ENCODE measurements at regions not wholly inside any gene's neighbourhood (a gene's known extent, or its start where the extent isn't known, plus 50 kb on each side); places are given as distances from the start of the nearest gene placed in this dataset.

DNA sequence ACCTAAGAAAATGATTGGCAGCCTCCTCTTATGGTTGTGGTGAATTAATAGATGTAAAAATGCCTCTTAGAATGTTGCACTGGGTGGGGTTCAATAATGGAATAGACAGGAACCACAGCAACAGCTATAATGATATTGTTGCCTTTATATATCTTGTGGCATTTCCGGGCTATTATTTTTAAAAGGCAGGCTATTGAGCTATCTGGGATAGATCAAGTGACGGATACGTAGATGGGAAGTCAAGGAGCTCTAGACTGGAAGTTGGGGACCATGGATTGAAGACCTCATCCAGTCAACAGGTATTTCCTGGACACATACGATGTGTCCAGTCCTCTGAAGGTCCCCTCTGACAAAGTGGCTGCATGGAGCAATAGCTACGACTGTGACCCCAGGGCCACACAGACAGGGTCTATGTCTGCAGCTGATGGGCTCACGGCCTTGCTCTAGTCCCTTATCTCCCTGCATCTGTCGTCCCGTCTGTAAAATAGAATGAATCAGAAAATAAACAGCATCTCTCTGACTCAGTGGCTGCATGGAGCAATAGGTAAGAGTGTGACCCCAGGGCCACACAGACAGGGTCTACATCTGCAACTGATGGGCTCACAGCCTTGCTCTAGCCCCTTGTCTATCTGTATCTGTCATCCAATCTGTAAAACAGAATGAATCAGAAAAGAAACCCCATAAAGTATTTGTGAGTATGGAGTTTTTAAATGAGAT is 117.7 kb upstream of the FOXF1 start:
- TF ChIP-seq NFIC (IDR thresholded peaks at IDR 0.05) = no peak
- no peak for TF ChIP-seq EP300 (IDR thresholded peaks at IDR 0.05; ENCODE audit: borderline replicate concordance)
- no peak for TF ChIP-seq TEAD4 (IDR thresholded peaks at IDR 0.05)
- no peak for TF ChIP-seq YY1 (IDR thresholded peaks at IDR 0.05; ENCODE audit: low read depth)
- TF ChIP-seq TAF1 (IDR thresholded peaks at IDR 0.05; ENCODE audit: low read depth) = no peak
- TF ChIP-seq CEBPB (IDR thresholded peaks at IDR 0.05) = no peak
- no peak for TF ChIP-seq TCF12 (IDR thresholded peaks at IDR 0.05; ENCODE audit: low read depth)
- TF ChIP-seq, protein P1, sequence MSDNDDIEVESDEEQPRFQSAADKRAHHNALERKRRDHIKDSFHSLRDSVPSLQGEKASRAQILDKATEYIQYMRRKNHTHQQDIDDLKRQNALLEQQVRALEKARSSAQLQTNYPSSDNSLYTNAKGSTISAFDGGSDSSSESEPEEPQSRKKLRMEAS (IDR thresholded peaks at IDR 0.05) = no peak
- TF ChIP-seq, protein P2, sequence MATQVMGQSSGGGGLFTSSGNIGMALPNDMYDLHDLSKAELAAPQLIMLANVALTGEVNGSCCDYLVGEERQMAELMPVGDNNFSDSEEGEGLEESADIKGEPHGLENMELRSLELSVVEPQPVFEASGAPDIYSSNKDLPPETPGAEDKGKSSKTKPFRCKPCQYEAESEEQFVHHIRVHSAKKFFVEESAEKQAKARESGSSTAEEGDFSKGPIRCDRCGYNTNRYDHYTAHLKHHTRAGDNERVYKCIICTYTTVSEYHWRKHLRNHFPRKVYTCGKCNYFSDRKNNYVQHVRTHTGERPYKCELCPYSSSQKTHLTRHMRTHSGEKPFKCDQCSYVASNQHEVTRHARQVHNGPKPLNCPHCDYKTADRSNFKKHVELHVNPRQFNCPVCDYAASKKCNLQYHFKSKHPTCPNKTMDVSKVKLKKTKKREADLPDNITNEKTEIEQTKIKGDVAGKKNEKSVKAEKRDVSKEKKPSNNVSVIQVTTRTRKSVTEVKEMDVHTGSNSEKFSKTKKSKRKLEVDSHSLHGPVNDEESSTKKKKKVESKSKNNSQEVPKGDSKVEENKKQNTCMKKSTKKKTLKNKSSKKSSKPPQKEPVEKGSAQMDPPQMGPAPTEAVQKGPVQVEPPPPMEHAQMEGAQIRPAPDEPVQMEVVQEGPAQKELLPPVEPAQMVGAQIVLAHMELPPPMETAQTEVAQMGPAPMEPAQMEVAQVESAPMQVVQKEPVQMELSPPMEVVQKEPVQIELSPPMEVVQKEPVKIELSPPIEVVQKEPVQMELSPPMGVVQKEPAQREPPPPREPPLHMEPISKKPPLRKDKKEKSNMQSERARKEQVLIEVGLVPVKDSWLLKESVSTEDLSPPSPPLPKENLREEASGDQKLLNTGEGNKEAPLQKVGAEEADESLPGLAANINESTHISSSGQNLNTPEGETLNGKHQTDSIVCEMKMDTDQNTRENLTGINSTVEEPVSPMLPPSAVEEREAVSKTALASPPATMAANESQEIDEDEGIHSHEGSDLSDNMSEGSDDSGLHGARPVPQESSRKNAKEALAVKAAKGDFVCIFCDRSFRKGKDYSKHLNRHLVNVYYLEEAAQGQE (IDR thresholded peaks at IDR 0.05; ENCODE audit: low read depth) = no peak
- TF ChIP-seq FOXM1 (IDR thresholded peaks at IDR 0.05; ENCODE audit: borderline replicate concordance, low read depth) = no peak

DNA sequence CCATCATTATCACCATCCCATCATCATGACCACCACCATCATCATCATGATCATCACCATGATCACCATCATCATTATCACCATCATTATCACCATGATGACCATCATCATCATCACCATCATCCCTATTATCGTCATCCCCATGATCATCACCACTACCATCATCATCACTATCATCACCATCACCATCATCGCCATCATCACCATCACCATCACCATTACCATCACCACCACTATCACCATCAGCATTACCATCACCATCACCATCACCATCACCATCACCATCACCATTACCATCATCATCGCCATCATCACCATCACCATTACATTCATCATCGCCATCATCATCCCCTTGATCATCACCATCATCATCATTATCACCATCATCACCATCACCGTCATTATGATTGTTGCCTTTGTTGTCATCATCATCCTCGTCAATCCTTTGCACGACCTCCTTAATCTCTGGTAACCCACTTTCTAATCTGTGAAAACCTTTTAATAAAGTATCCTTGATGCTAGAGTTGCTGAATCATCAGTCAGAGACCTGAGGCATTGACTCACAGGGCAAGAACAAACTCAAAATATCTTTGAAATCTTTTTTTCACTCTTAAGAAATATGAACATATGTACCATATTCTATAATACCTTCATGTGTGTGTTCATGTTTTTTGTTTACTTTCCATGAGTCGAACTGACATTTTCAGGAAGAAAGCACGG is 116.3 kb upstream of the FOXF1 start:
- TF ChIP-seq, protein P1 (IDR thresholded peaks at IDR 0.05) = no peak
- TF ChIP-seq NFIC (IDR thresholded peaks at IDR 0.05) (no peak), YY1 (IDR thresholded peaks at IDR 0.05; ENCODE audit: low read depth) (no peak), FOXM1 (IDR thresholded peaks at IDR 0.05; ENCODE audit: borderline replicate concordance, low read depth) (no peak), RAD21 (IDR thresholded peaks at IDR 0.05; ENCODE audit: low read depth) (no peak), EGR1 (IDR thresholded peaks at IDR 0.05) (no peak), CREB1 (IDR thresholded peaks at IDR 0.05; ENCODE audit: low read depth) (no peak)
- TF ChIP-seq, protein P2 (IDR thresholded peaks at IDR 0.05; ENCODE audit: low read depth) = no peak
- TF ChIP-seq, protein P3, sequence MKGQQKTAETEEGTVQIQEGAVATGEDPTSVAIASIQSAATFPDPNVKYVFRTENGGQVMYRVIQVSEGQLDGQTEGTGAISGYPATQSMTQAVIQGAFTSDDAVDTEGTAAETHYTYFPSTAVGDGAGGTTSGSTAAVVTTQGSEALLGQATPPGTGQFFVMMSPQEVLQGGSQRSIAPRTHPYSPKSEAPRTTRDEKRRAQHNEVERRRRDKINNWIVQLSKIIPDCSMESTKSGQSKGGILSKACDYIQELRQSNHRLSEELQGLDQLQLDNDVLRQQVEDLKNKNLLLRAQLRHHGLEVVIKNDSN (IDR thresholded peaks at IDR 0.05) = no peak

DNA sequence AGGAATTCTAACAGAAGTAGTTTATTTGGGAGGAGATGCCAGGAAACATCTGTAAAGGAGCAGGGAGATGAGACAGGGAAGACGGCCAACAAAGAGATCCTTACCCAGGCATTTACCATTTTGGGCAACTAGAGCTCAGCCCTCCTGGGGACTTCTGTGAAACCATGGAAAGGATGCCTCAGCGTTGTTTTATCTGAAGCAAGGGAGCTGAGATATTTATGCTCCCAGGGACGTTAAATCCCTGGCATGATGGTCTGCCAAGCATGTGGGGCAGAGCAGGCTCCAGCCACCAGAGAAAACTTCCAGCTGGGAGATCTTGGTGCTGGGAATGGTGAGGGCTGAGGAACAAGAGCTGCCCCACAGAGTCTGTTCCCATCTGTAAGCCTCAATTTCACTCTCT is 114.8 kb upstream of the FOXF1 start:
- TF ChIP-seq, protein P1 (IDR thresholded peaks at IDR 0.05) = no peak
- TF ChIP-seq YY1 (IDR thresholded peaks at IDR 0.05; ENCODE audit: low read depth) (no peak), ZBTB7A (IDR thresholded peaks at IDR 0.05; ENCODE audit: low read depth) (no peak), TAF1 (IDR thresholded peaks at IDR 0.05; ENCODE audit: low read depth) (no peak), CEBPB (IDR thresholded peaks at IDR 0.05) (no peak), EP300 (IDR thresholded peaks at IDR 0.05; ENCODE audit: borderline replicate concordance) (no peak)

DNA sequence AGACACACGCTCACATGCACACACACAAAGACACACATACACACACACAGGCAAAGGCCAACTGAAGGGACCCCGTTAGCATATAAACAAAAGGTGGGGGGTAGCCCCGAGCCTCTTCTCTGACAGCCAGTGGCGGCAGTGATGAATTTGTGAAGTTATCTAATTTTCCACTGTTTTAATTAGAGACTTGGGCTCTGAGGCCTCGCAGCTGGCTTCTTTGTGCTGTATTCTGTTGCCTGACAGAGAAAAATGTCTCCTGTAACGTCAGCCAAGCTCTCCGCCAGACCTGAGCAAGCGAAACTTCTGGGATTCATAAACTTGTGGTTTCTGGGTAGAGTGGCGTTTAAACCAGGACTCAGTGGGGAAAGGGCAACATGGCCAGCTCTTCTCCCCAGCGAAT is 113.9 kb upstream of the FOXF1 start:
- TF ChIP-seq CREB1 (IDR thresholded peaks at IDR 0.05; ENCODE audit: low read depth) (no peak), TAF1 (IDR thresholded peaks at IDR 0.05; ENCODE audit: low read depth) (no peak), TCF12 (IDR thresholded peaks at IDR 0.05; ENCODE audit: low read depth) (no peak), EP300 (IDR thresholded peaks at IDR 0.05; ENCODE audit: borderline replicate concordance) (no peak), EGR1 (IDR thresholded peaks at IDR 0.05) (no peak), FOXM1 (IDR thresholded peaks at IDR 0.05; ENCODE audit: borderline replicate concordance, low read depth) (no peak), YY1 (IDR thresholded peaks at IDR 0.05; ENCODE audit: low read depth) (no peak), ZBTB7A (IDR thresholded peaks at IDR 0.05; ENCODE audit: low read depth) (no peak), CEBPB (IDR thresholded peaks at IDR 0.05) (no peak)
- TF ChIP-seq, protein P2 (IDR thresholded peaks at IDR 0.05; ENCODE audit: low read depth) = no peak
- TF ChIP-seq, protein P3 (IDR thresholded peaks at IDR 0.05) = no peak
- TF ChIP-seq, protein P1 (IDR thresholded peaks at IDR 0.05) = no peak

Data from Ishikawa (cell line).